GM12878 (cell line): ENCODE measurements at regions not wholly inside any gene's neighbourhood (a gene's known extent, or its start where the extent isn't known, plus 50 kb on each side); places are given as distances from the start of the nearest gene placed in this dataset.

Experiments used
- ATAC-seq: fragments of 200-7000 bp; cut with Tn5 transposase; 3 replicates; pipeline ENCODE4 v1.9.1; 2020; ENCODE audit warnings: mild to moderate bottlenecking, moderate library complexity
- BruUV-seq: library from RNA; stranded (reverse); fragments of 400-500 nt; replicated peaks from 2 replicates; lab custom pipeline; 2021; lab: Mats Ljungman, UMichigan
- CTCF ChIA-PET: fragments of 300-600 bp; sonication (Branson Sonifier 250); formaldehyde crosslinking; extraction: SDS; loops from one replicate; lab custom pipeline; 2021; ENCODE audit warnings: inconsistent platforms; lab: Yijun Ruan, JAX
- POLR2A ChIA-PET: fragments of 350-600 bp; formaldehyde crosslinking; extraction: SDS; loops from one replicate; lab custom pipeline; 2021; ENCODE audit warnings: inconsistent platforms; lab: Charles Lee
- RAD21 ChIA-PET: fragments of 300-600 bp; sonication (Branson Sonifier 250); formaldehyde crosslinking; loops from one replicate; lab custom pipeline; 2023; ENCODE audit warnings: antibody characterized with exemption; ENCODE audit not compliant: unreplicated experiment; lab: Charles Lee
- SMC1A ChIA-PET: fragments of 300-600 bp; sonication (Branson Sonifier 250); formaldehyde crosslinking; loops from one replicate; lab custom pipeline; 2023; ENCODE audit not compliant: unreplicated experiment, uncharacterized antibody; lab: Charles Lee
- DNase-seq: peaks from one replicate; pipeline ENCODE4 v3.0.0-alpha.2; 2011; ENCODE audit warnings: low read depth, low spot score
- FAIRE-seq: peaks from 3 replicates; lab custom pipeline; 2011; peaks lifted over from hg19 to GRCh38; lab: Jason Lieb, UNC
- H2AFZ ChIP-seq: 2 replicates; pipeline ENCODE4 v1.6.0; 2011; ENCODE audit warnings: low read depth, low read length, control low read depth; ENCODE audit not compliant: control insufficient read depth
- H3K27ac ChIP-seq: 2 replicates; pipeline ENCODE4 v1.5.1; 2011; ENCODE audit warnings: control low read depth; ENCODE audit not compliant: control insufficient read depth, insufficient read depth
- H3K27me3 ChIP-seq, 2 experiments: replicated peaks in 1 of 2; 2 replicates each; pipeline versions ENCODE4 v1.6.0 to v1.6.1; 2011; ENCODE audit warnings: low read length in 1 of 2; ENCODE audit not compliant: control insufficient read depth in 2 of 2, insufficient read depth in 2 of 2
- H3K36me3 ChIP-seq, 2 experiments: 2 replicates each; pipeline ENCODE4 v1.5.1; 2011; ENCODE audit warnings: low read length in 1 of 2; ENCODE audit not compliant: control insufficient read depth in 2 of 2, insufficient read depth in 2 of 2
- H3K4me1 ChIP-seq: 2 replicates; pipeline ENCODE4 v1.6.1; 2011; ENCODE audit warnings: mild to moderate bottlenecking, low read length, moderate library complexity, mixed read lengths; ENCODE audit not compliant: control insufficient read depth, insufficient read depth
- H3K4me2 ChIP-seq: 2 replicates; pipeline ENCODE4 v1.6.0; 2011; ENCODE audit warnings: control low read depth; ENCODE audit not compliant: control insufficient read depth, insufficient read depth
- H3K4me3 ChIP-seq: fragments of 200-600 bp; sonication (generic); 2 replicates; pipeline ENCODE4 v1.5.1; 2016
- H3K79me2 ChIP-seq: 2 replicates; pipeline ENCODE4 v1.6.0; 2011; ENCODE audit warnings: low read length; ENCODE audit not compliant: control insufficient read depth, insufficient read depth
- H3K9ac ChIP-seq: 2 replicates; pipeline ENCODE4 v1.8.0; 2011; ENCODE audit warnings: low read length, control low read depth, mixed read lengths; ENCODE audit not compliant: control insufficient read depth, insufficient read depth
- H3K9me3 ChIP-seq: replicated peaks from 3 replicates; pipeline ENCODE4 v1.5.1; 2011; ENCODE audit warnings: mild to moderate bottlenecking, low read length; ENCODE audit not compliant: control insufficient read depth, insufficient read depth
- H4K20me1 ChIP-seq: 2 replicates; pipeline ENCODE4 v1.6.0; 2011; ENCODE audit not compliant: control insufficient read depth, insufficient read depth
- ATF3 ChIP-seq: IDR thresholded peaks from 2 replicates; pipeline ENCODE4 v1.6.1; 2011; ENCODE audit warnings: low read depth, mild to moderate bottlenecking, low read length, moderate library complexity, borderline replicate concordance; ENCODE audit errors: extremely low read depth
- BRCA1 ChIP-seq: IDR thresholded peaks from 2 replicates; pipeline ENCODE4 v1.6.1; 2011; ENCODE audit warnings: low read depth, low read length, improper control_type of control experiment
- EP300 ChIP-seq, 2 experiments: fragments of 150-350 bp in 1 of 2; IDR thresholded peaks; 2 replicates each; pipeline ENCODE4 v1.6.1; 2011 to 2012; ENCODE audit warnings: low read depth in 2 of 2, low read length in 2 of 2, borderline replicate concordance in 1 of 2, improper control_type of control experiment in 1 of 2, inconsistent platforms in 1 of 2; ENCODE audit not compliant: control insufficient read depth in 1 of 2
- GABPA ChIP-seq: IDR thresholded peaks from 2 replicates; pipeline ENCODE4 v1.6.1; 2014; ENCODE audit warnings: antibody characterized with exemption, low read depth, mild to moderate bottlenecking, inconsistent platforms
- HDAC6 ChIP-seq: fragments of 200-600 bp; sonication (generic); IDR thresholded peaks from one replicate; pipeline ENCODE4 v1.8.0; 2017; ENCODE audit warnings: antibody characterized with exemption; ENCODE audit not compliant: unreplicated experiment
- IKZF2 ChIP-seq, 2 experiments: fragments of 450-650 bp; IDR thresholded peaks; 2 replicates each; pipeline ENCODE4 v1.6.1; 2017; ENCODE audit warnings: mild to moderate bottlenecking in 2 of 2, moderate library complexity in 2 of 2
- MYB ChIP-seq: fragments of 150-350 bp; IDR thresholded peaks from 2 replicates; pipeline ENCODE4 v1.6.1; 2014; ENCODE audit warnings: mild to moderate bottlenecking, low read depth, low read length, borderline replicate concordance
- NFIC ChIP-seq: IDR thresholded peaks from 2 replicates; pipeline ENCODE4 v1.6.1; 2012; ENCODE audit warnings: low read depth, mild to moderate bottlenecking, inconsistent platforms, low read length, moderate library complexity
- RBBP5 ChIP-seq: fragments of 200-600 bp; sonication (generic); conservative IDR thresholded peaks from 2 replicates; pipeline ENCODE4 v1.6.1; 2016
- RFX5 ChIP-seq: IDR thresholded peaks from 2 replicates; pipeline ENCODE4 v1.6.1; 2011; ENCODE audit warnings: low read depth, low read length, improper control_type of control experiment
- WGBS: methylation state at CpG from one replicate; pipeline ENCODE4 v1.1.6; 2016; ENCODE audit warnings: low lambda C conversion rate; ENCODE audit not compliant: insufficient replicate concordance, insufficient coverage; ENCODE audit errors: missing lambda C conversion rate; 5-methylcytosine and 5-hydroxymethylcytosine counted together
- in situ Hi-C: fragments of 300-500 bp; cut with MboI; formaldehyde crosslinking; loops from 9 replicates; pipeline ENCODE4 v1.14.3; 2018; ENCODE audit warnings: mixed read lengths
- intact Hi-C: fragments of 100-400 bp; cut with micrococcal nuclease; formaldehyde crosslinking; loops from one replicate; pipeline ENCODE4 v1.14.2; 2022; ENCODE audit not compliant: unreplicated experiment
- TF ChIP-seq, protein P1 (sequence below): fragments of 450-650 bp; IDR thresholded peaks from 2 replicates; pipeline ENCODE4 v1.6.1; 2018; ENCODE audit warnings: mild to moderate bottlenecking, low read depth, moderate library complexity; ENCODE audit not compliant: partially characterized antibody
- TF ChIP-seq, protein P2 (sequence below): IDR thresholded peaks from 2 replicates; pipeline ENCODE4 v1.6.1; 2012; ENCODE audit warnings: improper control_type of control experiment, low read depth, low read length; ENCODE audit not compliant: insufficient replicate concordance
- TF ChIP-seq, protein P3 (sequence below): fragments of 450-650 bp; formaldehyde crosslinking; IDR thresholded peaks from 2 replicates; pipeline ENCODE4 v1.5.0; 2022; ENCODE audit warnings: mild to moderate bottlenecking, missing genetic modification characterization

- POLR2A ChIA-PET: no interaction called here
- TF ChIP-seq BRCA1 (no peak), NFIC (no peak), HDAC6 (no peak), IKZF2 (IDR thresholded peaks at IDR 0.05) (no peak), GABPA (no peak), ATF3 (no peak), RBBP5 (no peak), EP300 (IDR thresholded peaks at IDR 0.05; ENCODE audit: borderline replicate concordance in 1 of 2, control insufficient read depth in 1 of 2, low read depth in 2 of 2, low read length in 2 of 2) (no peak), MYB (no peak), RFX5 (no peak)
- TF ChIP-seq, protein P1, sequence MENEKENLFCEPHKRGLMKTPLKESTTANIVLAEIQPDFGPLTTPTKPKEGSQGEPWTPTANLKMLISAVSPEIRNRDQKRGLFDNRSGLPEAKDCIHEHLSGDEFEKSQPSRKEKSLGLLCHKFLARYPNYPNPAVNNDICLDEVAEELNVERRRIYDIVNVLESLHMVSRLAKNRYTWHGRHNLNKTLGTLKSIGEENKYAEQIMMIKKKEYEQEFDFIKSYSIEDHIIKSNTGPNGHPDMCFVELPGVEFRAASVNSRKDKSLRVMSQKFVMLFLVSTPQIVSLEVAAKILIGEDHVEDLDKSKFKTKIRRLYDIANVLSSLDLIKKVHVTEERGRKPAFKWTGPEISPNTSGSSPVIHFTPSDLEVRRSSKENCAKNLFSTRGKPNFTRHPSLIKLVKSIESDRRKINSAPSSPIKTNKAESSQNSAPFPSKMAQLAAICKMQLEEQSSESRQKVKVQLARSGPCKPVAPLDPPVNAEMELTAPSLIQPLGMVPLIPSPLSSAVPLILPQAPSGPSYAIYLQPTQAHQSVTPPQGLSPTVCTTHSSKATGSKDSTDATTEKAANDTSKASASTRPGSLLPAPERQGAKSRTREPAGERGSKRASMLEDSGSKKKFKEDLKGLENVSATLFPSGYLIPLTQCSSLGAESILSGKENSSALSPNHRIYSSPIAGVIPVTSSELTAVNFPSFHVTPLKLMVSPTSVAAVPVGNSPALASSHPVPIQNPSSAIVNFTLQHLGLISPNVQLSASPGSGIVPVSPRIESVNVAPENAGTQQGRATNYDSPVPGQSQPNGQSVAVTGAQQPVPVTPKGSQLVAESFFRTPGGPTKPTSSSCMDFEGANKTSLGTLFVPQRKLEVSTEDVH: no peak
- TF ChIP-seq, protein P2, sequence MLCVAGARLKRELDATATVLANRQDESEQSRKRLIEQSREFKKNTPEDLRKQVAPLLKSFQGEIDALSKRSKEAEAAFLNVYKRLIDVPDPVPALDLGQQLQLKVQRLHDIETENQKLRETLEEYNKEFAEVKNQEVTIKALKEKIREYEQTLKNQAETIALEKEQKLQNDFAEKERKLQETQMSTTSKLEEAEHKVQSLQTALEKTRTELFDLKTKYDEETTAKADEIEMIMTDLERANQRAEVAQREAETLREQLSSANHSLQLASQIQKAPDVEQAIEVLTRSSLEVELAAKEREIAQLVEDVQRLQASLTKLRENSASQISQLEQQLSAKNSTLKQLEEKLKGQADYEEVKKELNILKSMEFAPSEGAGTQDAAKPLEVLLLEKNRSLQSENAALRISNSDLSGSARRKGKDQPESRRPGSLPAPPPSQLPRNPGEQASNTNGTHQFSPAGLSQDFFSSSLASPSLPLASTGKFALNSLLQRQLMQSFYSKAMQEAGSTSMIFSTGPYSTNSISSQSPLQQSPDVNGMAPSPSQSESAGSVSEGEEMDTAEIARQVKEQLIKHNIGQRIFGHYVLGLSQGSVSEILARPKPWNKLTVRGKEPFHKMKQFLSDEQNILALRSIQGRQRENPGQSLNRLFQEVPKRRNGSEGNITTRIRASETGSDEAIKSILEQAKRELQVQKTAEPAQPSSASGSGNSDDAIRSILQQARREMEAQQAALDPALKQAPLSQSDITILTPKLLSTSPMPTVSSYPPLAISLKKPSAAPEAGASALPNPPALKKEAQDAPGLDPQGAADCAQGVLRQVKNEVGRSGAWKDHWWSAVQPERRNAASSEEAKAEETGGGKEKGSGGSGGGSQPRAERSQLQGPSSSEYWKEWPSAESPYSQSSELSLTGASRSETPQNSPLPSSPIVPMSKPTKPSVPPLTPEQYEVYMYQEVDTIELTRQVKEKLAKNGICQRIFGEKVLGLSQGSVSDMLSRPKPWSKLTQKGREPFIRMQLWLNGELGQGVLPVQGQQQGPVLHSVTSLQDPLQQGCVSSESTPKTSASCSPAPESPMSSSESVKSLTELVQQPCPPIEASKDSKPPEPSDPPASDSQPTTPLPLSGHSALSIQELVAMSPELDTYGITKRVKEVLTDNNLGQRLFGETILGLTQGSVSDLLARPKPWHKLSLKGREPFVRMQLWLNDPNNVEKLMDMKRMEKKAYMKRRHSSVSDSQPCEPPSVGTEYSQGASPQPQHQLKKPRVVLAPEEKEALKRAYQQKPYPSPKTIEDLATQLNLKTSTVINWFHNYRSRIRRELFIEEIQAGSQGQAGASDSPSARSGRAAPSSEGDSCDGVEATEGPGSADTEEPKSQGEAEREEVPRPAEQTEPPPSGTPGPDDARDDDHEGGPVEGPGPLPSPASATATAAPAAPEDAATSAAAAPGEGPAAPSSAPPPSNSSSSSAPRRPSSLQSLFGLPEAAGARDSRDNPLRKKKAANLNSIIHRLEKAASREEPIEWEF: no peak
- TF ChIP-seq, protein P3, sequence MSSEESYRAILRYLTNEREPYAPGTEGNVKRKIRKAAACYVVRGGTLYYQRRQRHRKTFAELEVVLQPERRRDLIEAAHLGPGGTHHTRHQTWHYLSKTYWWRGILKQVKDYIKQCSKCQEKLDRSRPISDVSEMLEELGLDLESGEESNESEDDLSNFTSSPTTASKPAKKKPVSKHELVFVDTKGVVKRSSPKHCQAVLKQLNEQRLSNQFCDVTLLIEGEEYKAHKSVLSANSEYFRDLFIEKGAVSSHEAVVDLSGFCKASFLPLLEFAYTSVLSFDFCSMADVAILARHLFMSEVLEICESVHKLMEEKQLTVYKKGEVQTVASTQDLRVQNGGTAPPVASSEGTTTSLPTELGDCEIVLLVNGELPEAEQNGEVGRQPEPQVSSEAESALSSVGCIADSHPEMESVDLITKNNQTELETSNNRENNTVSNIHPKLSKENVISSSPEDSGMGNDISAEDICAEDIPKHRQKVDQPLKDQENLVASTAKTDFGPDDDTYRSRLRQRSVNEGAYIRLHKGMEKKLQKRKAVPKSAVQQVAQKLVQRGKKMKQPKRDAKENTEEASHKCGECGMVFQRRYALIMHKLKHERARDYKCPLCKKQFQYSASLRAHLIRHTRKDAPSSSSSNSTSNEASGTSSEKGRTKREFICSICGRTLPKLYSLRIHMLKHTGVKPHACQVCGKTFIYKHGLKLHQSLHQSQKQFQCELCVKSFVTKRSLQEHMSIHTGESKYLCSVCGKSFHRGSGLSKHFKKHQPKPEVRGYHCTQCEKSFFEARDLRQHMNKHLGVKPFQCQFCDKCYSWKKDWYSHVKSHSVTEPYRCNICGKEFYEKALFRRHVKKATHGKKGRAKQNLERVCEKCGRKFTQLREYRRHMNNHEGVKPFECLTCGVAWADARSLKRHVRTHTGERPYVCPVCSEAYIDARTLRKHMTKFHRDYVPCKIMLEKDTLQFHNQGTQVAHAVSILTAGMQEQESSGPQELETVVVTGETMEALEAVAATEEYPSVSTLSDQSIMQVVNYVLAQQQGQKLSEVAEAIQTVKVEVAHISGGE (CRISPR knock-in tag): no peak
Observed at GRCh38 chr13:103243495-103243894, 177.3 kb upstream of the SLC10A2 start.

More at GRCh38 chr13:103243495-103243894, 177.3 kb upstream of the SLC10A2 start:
- ChIA-PET RAD21 (no interaction called here), SMC1A (no interaction called here), CTCF (no interaction called here)
- no peaks in the 10 kb centered on the region for H3K79me2 ChIP-seq
- no peak overlapping the region for H3K9ac ChIP-seq
- no peak overlapping the region for H3K4me2 ChIP-seq
- DNase-seq: no peak
- no peaks in the 10 kb centered on the region for H4K20me1 ChIP-seq
- H2AFZ ChIP-seq: no peak overlapping the region
- in situ Hi-C loops: no loop called here
- no peaks in the 10 kb centered on the region for H3K36me3 ChIP-seq
- no peaks in the 10 kb centered on the region for H3K4me1 ChIP-seq
- H3K9me3 ChIP-seq: no peaks in the 10 kb centered on the region; the same call in 2 of the 3 replicates
- ATAC-seq: no peak
- no peak overlapping the region for H3K4me3 ChIP-seq
- no peaks in the 10 kb centered on the region for H3K27me3 ChIP-seq
- WGBS: 55% methylated on average over 3 of the region's 3 CpGs
- FAIRE-seq: no peak
- no peak overlapping the region for H3K27ac ChIP-seq
- intact Hi-C loops: no loop called here
- BruUV-seq: no TSS peak
